HepG2 (cell line): ENCODE measurements at regions not wholly inside any gene's neighbourhood (a gene's known extent, or its start where the extent isn't known, plus 50 kb on each side); places are given as distances from the start of the nearest gene placed in this dataset.

ENCODE experiments used
- ATAC-seq: fragments of 200-7000 bp; cut with Tn5 transposase; 3 replicates; pipeline ENCODE4 v1.9.1; 2020; ENCODE audit warnings: mild to moderate bottlenecking, moderate library complexity
- BruUV-seq: library from RNA; stranded (reverse); fragments of 400-500 nt; replicated peaks from 2 replicates; lab custom pipeline; 2021; lab: Mats Ljungman, UMichigan
- CTCF ChIA-PET: fragments of 300-600 bp; formaldehyde crosslinking; extraction: SDS; loops from one replicate; lab custom pipeline; 2021; ENCODE audit warnings: low total read pairs, inconsistent platforms, low intra/inter-chr PET ratio; lab: Yijun Ruan, JAX
- POLR2A ChIA-PET: fragments of 350-600 bp; sonication (Branson Sonifier 250); formaldehyde crosslinking; loops from one replicate; lab custom pipeline; 2020; ENCODE audit warnings: antibody characterized with exemption, inconsistent platforms; lab: Yijun Ruan, JAX
- DNase-seq: peaks from one replicate; pipeline ENCODE4 v3.0.0-alpha.2; 2015; ENCODE audit warnings: low spot score
- FAIRE-seq: peaks from 3 replicates; lab custom pipeline; 2011; peaks lifted over from hg19 to GRCh38; lab: Jason Lieb, UNC
- H2AFZ ChIP-seq: one replicate; pipeline ENCODE4 v1.6.1; 2011; ENCODE audit warnings: low read length, inconsistent platforms
- H3K27ac ChIP-seq: fragments of 300-600 bp; 3 replicates; pipeline ENCODE4 v1.8.0; 2011; ENCODE audit warnings: mixed run types, mild to moderate bottlenecking, mixed read lengths, low read length, inconsistent platforms; ENCODE audit not compliant: insufficient read depth; ENCODE audit errors: extremely low read length
- H3K27me3 ChIP-seq, 2 experiments: fragments of 200-600 bp in 1 of 2; 2 replicates in 1 of 2; 3 replicates in 1 of 2; pipeline versions ENCODE4 v1.6.0 to v1.8.0; 2011; ENCODE audit warnings: low read length in 2 of 2, mild to moderate bottlenecking in 2 of 2, moderate library complexity in 2 of 2, inconsistent platforms in 1 of 2; ENCODE audit not compliant: insufficient read depth in 2 of 2, control insufficient read depth in 1 of 2
- H3K36me3 ChIP-seq, 2 experiments: fragments of 200-600 bp in 1 of 2; replicated peaks in 1 of 2; 2 replicates in 1 of 2; 3 replicates in 1 of 2; pipeline versions ENCODE4 v1.5.1 to v1.8.0; 2011; ENCODE audit warnings: low read length in 2 of 2, inconsistent platforms in 1 of 2; ENCODE audit not compliant: insufficient read depth in 2 of 2, control insufficient read depth in 1 of 2
- H3K4me1 ChIP-seq: 2 replicates; pipeline ENCODE4 v1.5.1; 2012; ENCODE audit warnings: low read length, inconsistent platforms; ENCODE audit not compliant: insufficient read depth
- H3K4me2 ChIP-seq: 2 replicates; pipeline ENCODE4 v1.6.0; 2011; ENCODE audit warnings: low read depth, low read length, inconsistent platforms
- H3K4me3 ChIP-seq, 3 experiments: fragments of 200-600 bp in 1 of 3; sonication (generic), shearing (Covaris generic) in 1 of 3; replicated peaks in 1 of 3; 2 replicates each; pipeline ENCODE4 v1.5.1; 2011 to 2016; ENCODE audit warnings: low read length in 3 of 3, inconsistent platforms in 2 of 3, low read depth in 2 of 3, mild to moderate bottlenecking in 2 of 3, control low read depth in 1 of 3, mixed read lengths in 1 of 3; ENCODE audit not compliant: insufficient read depth in 1 of 3
- H3K79me2 ChIP-seq: one replicate; pipeline ENCODE4 v1.6.1; 2011; ENCODE audit warnings: low read length, inconsistent platforms; ENCODE audit not compliant: insufficient read depth
- H3K9ac ChIP-seq: 2 replicates; pipeline ENCODE4 v1.6.0; 2011; ENCODE audit warnings: mild to moderate bottlenecking, low read depth, low read length, inconsistent platforms; ENCODE audit not compliant: insufficient read depth
- H3K9me3 ChIP-seq: 2 replicates; pipeline ENCODE4 v1.5.1; 2012; ENCODE audit warnings: mild to moderate bottlenecking, low read length
- H4K20me1 ChIP-seq: 2 replicates; pipeline ENCODE4 v1.6.0; 2011; ENCODE audit warnings: inconsistent platforms, mild to moderate bottlenecking, low read length, moderate library complexity; ENCODE audit not compliant: insufficient read depth
- PAX8 ChIP-seq: sonication (generic); formaldehyde crosslinking; IDR thresholded peaks from 2 replicates; pipeline ENCODE4 v1.8.0; 2022; ENCODE audit warnings: mild to moderate bottlenecking, missing genetic modification reagents, borderline replicate concordance
- PCBP1 ChIP-seq: fragments of 200-400 bp; formaldehyde crosslinking; IDR thresholded peaks from 2 replicates; pipeline ENCODE4 v1.6.1; 2017; ENCODE audit warnings: mild to moderate bottlenecking, low read depth, low read length, borderline replicate concordance
- POLR2G ChIP-seq: fragments of 200-400 bp; formaldehyde crosslinking; IDR thresholded peaks from 2 replicates; pipeline ENCODE4 v1.6.1; 2018; ENCODE audit warnings: mild to moderate bottlenecking, low read depth, low read length, moderate library complexity
- THAP9 ChIP-seq: sonication (generic); formaldehyde crosslinking; IDR thresholded peaks from 2 replicates; pipeline ENCODE4; 2020; ENCODE audit warnings: missing genetic modification reagents, mild to moderate bottlenecking, borderline replicate concordance
- TSC22D2 ChIP-seq: sonication (generic); formaldehyde crosslinking; IDR thresholded peaks from 2 replicates; pipeline ENCODE4 v1.5.1; 2020; ENCODE audit warnings: missing genetic modification reagents, mild to moderate bottlenecking, borderline replicate concordance
- ZNF180 ChIP-seq: sonication (generic); formaldehyde crosslinking; IDR thresholded peaks from 2 replicates; pipeline ENCODE4 v1.4.0; 2020; ENCODE audit warnings: low read depth, missing genetic modification reagents, borderline replicate concordance
- ZNF850 ChIP-seq: sonication (generic); formaldehyde crosslinking; conservative IDR thresholded peaks from 2 replicates; pipeline ENCODE4 v1.9.0; 2021; ENCODE audit warnings: mild to moderate bottlenecking, missing genetic modification reagents
- WGBS: methylation state at CpG from one replicate; pipeline ENCODE4 v1.1.6; 2017; ENCODE audit warnings: low lambda C conversion rate; 5-methylcytosine and 5-hydroxymethylcytosine counted together
- in situ Hi-C: cut with HindIII; loops from 2 replicates; pipeline ENCODE4 v1.10.0; 2017; ENCODE audit warnings: low pct_unique_long_range_greater_than_20kb; ENCODE audit not compliant: extremely low pct_ligation_motif_present
- intact Hi-C: fragments of 100-400 bp; cut with micrococcal nuclease; formaldehyde crosslinking; loops from one replicate; pipeline ENCODE4 v1.10.0; 2022; ENCODE audit not compliant: unreplicated experiment
- TF ChIP-seq, protein P1 (sequence below): sonication (generic); formaldehyde crosslinking; IDR thresholded peaks from 2 replicates; pipeline ENCODE4 v1.4.0; 2020; ENCODE audit warnings: mild to moderate bottlenecking, missing genetic modification reagents

GRCh38 chr2:31811482-31811881 lies 199.3 kb downstream of the MEMO1 start:
- WGBS, result 92% methylated on average over 3 of the region's 3 CpGs
- no peak for DNase-seq
- intact Hi-C loops, result no loop called here
- H3K4me3 ChIP-seq, result peak overlapping the region; percentile 24 to 39 (median 34); a peak in 4 of 6 replicates
- no peaks in the 10 kb centered on the region for H4K20me1 ChIP-seq
- no peaks in the 10 kb centered on the region for H3K9me3 ChIP-seq
- no peak for ATAC-seq
- no peak for FAIRE-seq
- no peaks in the 10 kb centered on the region for H3K36me3 ChIP-seq
- no peaks in the 10 kb centered on the region for H3K79me2 ChIP-seq
- peak overlapping the region; percentile 76 for H3K4me2 ChIP-seq
- no peaks in the 10 kb centered on the region for H3K27me3 ChIP-seq
- ChIA-PET CTCF (no interaction called here), POLR2A (interaction anchor here (1.3 kb wide), 1 partner anchor 354 kb away, joined by 4 read pairs; the partner anchor contains the start of gene SLC30A6)
- no TSS peak for BruUV-seq
- H3K27ac ChIP-seq, result peak overlapping the region; percentile 58
- TF ChIP-seq ZNF180 (CRISPR knock-in tag) (no peak), THAP9 (CRISPR knock-in tag) (no peak), TSC22D2 (CRISPR knock-in tag) (no peak), ZNF850 (no peak), PCBP1 (no peak), POLR2G (no peak), PAX8 (CRISPR knock-in tag) (no peak)
- TF ChIP-seq, protein P1, sequence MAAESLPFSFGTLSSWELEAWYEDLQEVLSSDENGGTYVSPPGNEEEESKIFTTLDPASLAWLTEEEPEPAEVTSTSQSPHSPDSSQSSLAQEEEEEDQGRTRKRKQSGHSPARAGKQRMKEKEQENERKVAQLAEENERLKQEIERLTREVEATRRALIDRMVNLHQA (CRISPR knock-in tag), result no peak
- H3K9ac ChIP-seq, result no peak overlapping the region
- peaks cover 37% of the 10 kb centered on the region for H3K4me1 ChIP-seq
- peak overlapping the region; percentile 68 for H2AFZ ChIP-seq
- in situ Hi-C loops, result no loop called here
